ENCODE measurements at regions not wholly inside any gene's neighbourhood (a gene's known extent, or its start where the extent isn't known, plus 50 kb on each side); places are given as distances from the start of the nearest gene placed in this dataset.
"Not testable (repeated sequence)": the region's sequence is repeated elsewhere in the genome, so short reads cannot be mapped to it uniquely, and the experiment has no call there.

GRCh38 chr5:39570403-39571027 is 145.7 kb upstream of the DAB2 start:
- DNase-seq = no peak

GRCh38 chr5:39569857-39570256 is 145.1 kb upstream of the DAB2 start:
- DNase-seq = no peak

DNA sequence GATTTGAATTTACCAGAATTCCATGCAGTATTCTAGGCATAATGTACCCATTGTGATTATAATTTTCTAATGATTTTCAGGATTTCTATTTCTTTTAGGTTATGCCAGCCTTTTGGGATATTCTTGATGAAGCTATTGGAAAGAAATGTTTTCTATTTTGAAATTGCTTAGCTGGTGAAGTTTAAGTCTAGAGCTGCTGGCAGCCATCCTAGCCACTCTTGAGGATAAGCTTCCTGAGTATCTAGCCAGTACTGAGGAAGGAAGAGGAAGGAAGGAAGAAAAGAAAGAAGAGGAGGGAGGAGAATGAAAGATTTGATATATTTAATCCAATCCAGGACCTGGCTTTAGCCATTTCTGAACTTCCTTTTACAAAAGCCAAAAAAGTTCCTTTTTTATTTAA is 142.1 kb upstream of the DAB2 start:
- DNase-seq = no peak

DNA sequence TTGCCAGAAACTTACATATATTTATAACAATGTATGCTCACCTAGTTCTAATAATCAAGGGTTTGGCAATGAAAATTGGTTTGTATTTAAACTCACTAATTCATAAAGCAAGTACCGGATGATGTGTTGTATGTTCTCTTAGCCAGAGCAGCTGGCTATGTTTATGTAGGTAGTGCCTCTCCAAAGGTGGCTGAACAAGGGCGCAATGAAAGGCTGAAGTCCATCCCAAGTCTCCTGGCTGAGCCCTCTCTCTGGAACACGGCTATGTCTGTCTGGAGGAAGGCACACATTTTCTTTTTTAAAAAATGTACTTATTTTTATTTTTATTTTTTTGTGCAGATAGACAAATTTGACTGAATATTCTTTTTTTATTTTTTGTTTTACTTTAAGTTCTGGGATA is 141.2 kb upstream of the DAB2 start:
- no peak for DNase-seq

GRCh38 chr5:39561421-39561820 is 136.6 kb upstream of the DAB2 start:
- DNase-seq = no peak

DNA sequence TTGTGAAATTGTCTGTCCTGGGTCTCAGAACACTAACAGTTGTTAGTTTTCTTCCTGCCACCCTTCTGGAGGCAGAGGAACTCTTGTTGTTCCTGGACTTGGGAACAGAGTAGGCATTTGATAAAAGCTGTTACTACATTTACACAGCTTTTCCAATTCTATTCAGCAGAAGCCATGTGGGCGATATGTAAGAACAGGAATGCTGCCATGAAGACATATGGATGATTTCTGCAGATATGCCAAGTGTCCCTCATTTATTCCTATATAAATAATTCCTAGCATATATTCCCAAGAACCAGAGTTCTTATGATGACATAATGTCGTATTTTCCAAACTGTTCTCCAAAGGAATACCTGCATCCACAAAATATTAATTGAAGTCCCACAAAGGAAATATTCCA is 135.9 kb upstream of the DAB2 start:
- no peak for DNase-seq

DNA sequence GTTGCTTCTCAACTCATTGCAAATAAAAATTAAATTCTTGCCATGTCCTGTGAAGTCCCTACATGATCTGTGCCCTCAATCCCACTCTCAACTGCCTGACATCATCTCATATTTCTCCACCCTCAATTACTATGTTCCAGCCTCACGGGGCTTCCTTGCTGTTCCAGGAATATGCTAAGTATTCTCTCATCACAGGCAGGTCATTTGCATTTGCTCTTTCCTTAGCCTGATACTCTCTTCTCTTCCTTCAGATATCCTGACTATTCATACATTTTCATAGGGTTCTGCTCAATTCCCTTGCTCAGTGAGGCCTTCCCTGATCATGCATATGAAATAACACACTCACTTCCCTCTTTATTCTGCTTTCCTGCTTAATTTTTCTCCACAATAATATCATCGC is 135.1 kb upstream of the DAB2 start:
- no peak for DNase-seq

GRCh38 chr5:39558541-39558940 is 133.8 kb upstream of the DAB2 start:
- DNase-seq = no peak

- no peak for DNase-seq
These were observed 131.0 kb upstream of the DAB2 start for GRCh38 chr5:39555788-39556187.

GRCh38 chr5:39547553-39548154 is 122.9 kb upstream of the DAB2 start:
- DNase-seq = peak in 2 of 56 donors; percentile 32 to 38

GRCh38 chr5:39544941-39545340 is 120.2 kb upstream of the DAB2 start:
- DNase-seq = no peak

DNA sequence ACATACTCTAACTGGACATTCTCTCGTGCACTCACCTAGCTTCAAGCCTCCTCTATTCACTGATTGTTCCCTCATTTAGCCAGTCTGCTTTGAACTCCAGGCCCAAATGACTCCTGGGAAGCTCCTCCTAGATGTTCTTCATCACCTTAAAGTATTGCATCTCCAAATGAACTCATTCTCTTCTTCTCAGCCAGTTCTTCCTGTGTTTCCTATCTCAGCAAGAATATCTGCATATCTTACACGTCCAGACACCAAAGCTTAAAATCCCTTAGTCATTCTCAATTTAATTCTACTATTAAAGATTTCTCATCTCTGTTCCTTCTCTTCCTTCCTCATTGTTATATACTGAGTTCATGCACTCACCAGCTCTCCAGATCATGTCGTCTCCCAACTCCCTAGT is 118.6 kb upstream of the DAB2 start:
- no peak for DNase-seq

- no peak for DNase-seq
These were observed 117.9 kb upstream of the DAB2 start for GRCh38 chr5:39542511-39543285.

DNA sequence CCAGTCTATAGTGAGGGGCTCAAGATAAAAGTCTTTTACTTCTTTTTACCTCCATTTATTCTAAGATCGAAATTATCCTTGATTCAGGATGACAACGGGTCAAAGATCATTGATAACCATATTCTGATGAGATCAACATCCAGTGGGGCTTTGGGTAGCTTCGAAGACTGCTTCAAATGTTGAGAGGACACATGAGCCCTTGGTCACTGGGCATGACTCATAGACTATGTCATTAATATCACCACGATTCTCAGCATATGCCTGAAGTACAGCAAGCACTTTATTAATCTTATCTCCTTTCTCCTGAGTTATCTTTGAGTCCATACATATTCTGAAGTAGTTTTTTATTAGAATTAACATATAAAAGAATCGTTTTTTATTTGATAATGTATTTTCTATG is 117.1 kb upstream of the DAB2 start:
- no peak for DNase-seq

- no peak for DNase-seq
These were observed 114.7 kb upstream of the DAB2 start for GRCh38 chr5:39539470-39539869.

DNA sequence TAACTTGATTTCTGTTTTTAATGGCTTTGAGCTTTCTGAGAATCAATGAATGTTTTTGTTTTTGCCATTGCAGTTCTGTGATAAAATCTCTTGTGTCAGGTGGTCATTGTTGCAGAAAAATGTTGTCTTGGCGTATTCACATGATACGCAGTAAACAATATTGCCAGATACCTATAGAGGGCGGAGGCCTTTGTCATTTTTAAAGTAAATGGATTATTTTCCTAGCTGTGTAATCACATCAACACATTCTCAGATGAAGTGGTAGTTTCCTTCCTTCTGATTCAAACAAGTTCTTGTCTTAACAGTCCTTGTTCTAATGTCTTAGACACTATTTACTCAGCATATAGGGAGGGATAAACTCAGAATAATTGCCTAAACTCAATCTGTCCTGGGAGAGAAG is 109.9 kb upstream of the DAB2 start:
- no peak for DNase-seq

DNA sequence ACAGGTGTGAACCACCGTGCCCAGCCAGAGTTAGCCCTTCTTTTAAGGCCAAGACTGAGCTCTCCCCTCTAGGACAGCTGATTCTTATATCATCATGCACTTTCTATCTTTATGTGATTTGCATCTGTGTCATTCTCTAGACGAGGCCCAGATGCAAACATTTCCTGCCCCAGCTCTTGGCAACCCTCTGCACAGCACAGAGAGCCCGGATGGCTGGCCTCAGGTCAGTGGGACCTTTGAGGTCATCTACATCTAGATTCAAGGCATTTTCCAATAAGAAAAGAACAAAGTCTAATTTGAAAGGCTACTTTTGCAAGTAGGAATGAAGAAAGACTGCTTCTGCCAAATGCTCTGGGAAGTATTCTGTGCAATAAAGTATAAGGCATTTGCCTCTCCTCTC is 109.0 kb upstream of the DAB2 start:
- DNase-seq = no peak

DNA sequence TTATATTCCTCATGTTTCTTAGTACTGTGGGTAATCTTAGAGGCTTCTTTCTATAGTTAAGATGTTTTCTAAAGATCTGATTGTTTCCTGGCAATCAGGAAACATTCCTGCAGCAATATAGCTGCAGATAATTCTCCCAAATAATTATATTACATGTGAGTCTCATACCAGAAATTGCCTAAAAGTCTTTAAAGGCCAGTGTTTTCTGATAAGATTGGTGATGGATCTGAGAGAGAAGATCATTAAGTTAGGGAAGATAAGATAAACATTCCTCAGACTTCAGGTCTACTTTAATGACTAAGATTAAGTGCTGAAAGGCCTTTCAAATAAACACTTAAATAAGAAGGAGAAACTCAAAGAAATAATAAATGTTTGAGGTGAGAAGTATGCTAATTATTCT is 107.7 kb upstream of the DAB2 start:
- DNase-seq = no peak

DNA sequence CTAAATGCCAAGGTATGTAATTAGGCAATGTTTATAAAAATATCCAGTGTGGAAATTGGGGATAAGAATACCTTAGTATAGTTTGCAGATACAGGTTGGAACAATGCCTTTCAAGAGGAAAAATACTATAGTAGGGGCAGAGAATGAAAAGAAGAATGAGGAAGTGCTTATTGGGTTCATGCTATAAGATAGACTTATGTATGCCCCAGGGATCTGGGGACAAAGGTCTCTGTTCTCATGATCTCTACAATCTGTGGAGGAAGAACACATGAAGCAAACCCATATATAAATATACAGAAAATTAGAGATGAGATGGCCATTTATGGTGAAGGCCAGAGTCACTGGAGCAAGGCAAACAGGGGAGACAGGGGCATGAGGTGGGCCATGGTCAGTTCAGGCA is 106.5 kb upstream of the DAB2 start:
- no peak for DNase-seq

GRCh38 chr5:39526914-39527477 is 102.2 kb upstream of the DAB2 start:
- no peak for DNase-seq

DNA sequence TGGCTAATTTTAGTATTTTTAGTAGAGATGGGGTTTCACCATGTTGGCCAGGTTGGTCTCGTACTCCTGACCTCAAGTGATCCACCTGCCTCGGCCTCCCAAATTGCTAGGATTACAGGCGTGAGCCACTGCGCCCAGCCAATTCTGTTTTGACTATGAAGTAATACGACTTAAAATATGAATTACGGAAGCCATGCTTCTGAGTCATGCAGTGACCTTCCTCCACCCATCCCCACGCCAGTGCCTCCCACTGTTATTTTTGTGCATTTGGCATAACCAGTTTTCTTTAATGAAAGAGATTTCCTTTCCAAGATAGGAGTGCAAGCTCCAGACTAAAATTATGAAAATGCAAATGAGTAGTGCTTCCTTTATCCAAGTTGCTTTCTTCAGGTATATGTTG is 101.0 kb upstream of the DAB2 start:
- not testable (repeated sequence) for DNase-seq

- no peak for DNase-seq
These were observed 100.5 kb upstream of the DAB2 start for GRCh38 chr5:39525271-39525670.

DNA sequence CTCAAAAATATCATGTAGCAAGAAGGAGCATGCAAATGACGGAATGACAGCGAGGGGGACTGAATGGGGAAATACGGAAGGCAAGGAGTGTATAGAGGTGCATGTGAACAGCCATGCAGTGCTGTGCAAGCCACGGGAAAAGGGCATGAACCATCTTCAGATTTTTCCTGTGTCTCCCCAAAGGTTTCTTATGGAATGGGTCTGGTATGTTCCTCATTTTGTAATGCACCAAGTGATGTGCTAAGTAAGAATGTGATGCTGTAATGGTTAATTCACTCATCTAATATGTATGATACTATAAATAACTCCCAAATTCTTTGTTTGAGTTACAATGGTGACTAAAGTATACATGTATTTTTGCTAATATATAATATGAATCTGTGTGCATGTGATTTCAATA is 99.0 kb upstream of the DAB2 start:
- DNase-seq = no peak

Data from amygdala (tissue), 56 donors.